ENCODE measurements at regions not wholly inside any gene's neighbourhood (a gene's known extent, or its start where the extent isn't known, plus 50 kb on each side); places are given as distances from the start of the nearest gene placed in this dataset.
"Not testable (repeated sequence)": the region's sequence is repeated elsewhere in the genome, so short reads cannot be mapped to it uniquely, and the experiment has no call there.

- DNase-seq (ENCODE audit: low read depth, low spot score), result no peak
These were observed 314.5 kb upstream of the ACO1 start for GRCh38 chr9:32069969-32070368.

- DNase-seq (ENCODE audit: low read depth, low spot score), result no peak
These were observed 311.9 kb upstream of the ACO1 start for GRCh38 chr9:32072570-32072969.

GRCh38 chr9:32092031-32092430 is 292.4 kb upstream of the ACO1 start:
- DNase-seq (ENCODE audit: low read depth, low spot score), result no peak

- no peak for DNase-seq (ENCODE audit: low read depth, low spot score)
These were observed 267.2 kb upstream of the ACO1 start for GRCh38 chr9:32117291-32117690.

GRCh38 chr9:32128546-32128945 is 255.9 kb upstream of the ACO1 start:
- no peak for DNase-seq (ENCODE audit: low read depth, low spot score)

GRCh38 chr9:32130709-32131108 is 253.7 kb upstream of the ACO1 start:
- not testable (repeated sequence) for DNase-seq (ENCODE audit: low read depth, low spot score)

GRCh38 chr9:32136700-32137339 is 247.6 kb upstream of the ACO1 start:
- no peak for DNase-seq (ENCODE audit: low read depth, low spot score)

GRCh38 chr9:32142074-32142473 is 242.4 kb upstream of the ACO1 start:
- DNase-seq (ENCODE audit: low read depth, low spot score), result no peak

GRCh38 chr9:32148553-32148952 is 235.9 kb upstream of the ACO1 start:
- DNase-seq (ENCODE audit: low read depth, low spot score), result not testable (repeated sequence)

GRCh38 chr9:32161209-32161608 is 223.2 kb upstream of the ACO1 start:
- DNase-seq (ENCODE audit: low read depth, low spot score), result no peak

- DNase-seq (ENCODE audit: low read depth, low spot score), result no peak
These were observed 222.7 kb upstream of the ACO1 start for GRCh38 chr9:32161720-32162119.

- DNase-seq (ENCODE audit: low read depth, low spot score), result not testable (repeated sequence)
These were observed 218.1 kb upstream of the ACO1 start for GRCh38 chr9:32166316-32166715.

GRCh38 chr9:32171339-32171738 is 213.1 kb upstream of the ACO1 start:
- DNase-seq (ENCODE audit: low read depth, low spot score), result no peak

GRCh38 chr9:32172256-32172655 is 212.2 kb upstream of the ACO1 start:
- DNase-seq (ENCODE audit: low read depth, low spot score), result no peak

- DNase-seq (ENCODE audit: low read depth, low spot score), result no peak
These were observed 207.0 kb upstream of the ACO1 start for GRCh38 chr9:32177396-32177795.

- no peak for DNase-seq (ENCODE audit: low read depth, low spot score)
These were observed 203.8 kb upstream of the ACO1 start for GRCh38 chr9:32180597-32180996.

- DNase-seq (ENCODE audit: low read depth, low spot score), result no peak
These were observed 184.2 kb upstream of the ACO1 start for GRCh38 chr9:32200241-32200640.

- DNase-seq (ENCODE audit: low read depth, low spot score), result no peak
These were observed 183.5 kb upstream of the ACO1 start for GRCh38 chr9:32200896-32201295.

- DNase-seq (ENCODE audit: low read depth, low spot score), result not testable (repeated sequence)
These were observed 175.3 kb upstream of the ACO1 start for GRCh38 chr9:32209164-32209563.

- DNase-seq (ENCODE audit: low read depth, low spot score), result no peak
These were observed 166.2 kb upstream of the ACO1 start for GRCh38 chr9:32218100-32218767.

- DNase-seq (ENCODE audit: low read depth, low spot score), result no peak
These were observed 163.7 kb upstream of the ACO1 start for GRCh38 chr9:32220750-32221149.

GRCh38 chr9:32234451-32234850 is 150.0 kb upstream of the ACO1 start:
- no peak for DNase-seq (ENCODE audit: low read depth, low spot score)

GRCh38 chr9:32247168-32247567 is 137.3 kb upstream of the ACO1 start:
- no peak for DNase-seq (ENCODE audit: low read depth, low spot score)
